ENCODE measurements at regions not wholly inside any gene's neighbourhood (a gene's known extent, or its start where the extent isn't known, plus 50 kb on each side); places are given as distances from the start of the nearest gene placed in this dataset.

DNA sequence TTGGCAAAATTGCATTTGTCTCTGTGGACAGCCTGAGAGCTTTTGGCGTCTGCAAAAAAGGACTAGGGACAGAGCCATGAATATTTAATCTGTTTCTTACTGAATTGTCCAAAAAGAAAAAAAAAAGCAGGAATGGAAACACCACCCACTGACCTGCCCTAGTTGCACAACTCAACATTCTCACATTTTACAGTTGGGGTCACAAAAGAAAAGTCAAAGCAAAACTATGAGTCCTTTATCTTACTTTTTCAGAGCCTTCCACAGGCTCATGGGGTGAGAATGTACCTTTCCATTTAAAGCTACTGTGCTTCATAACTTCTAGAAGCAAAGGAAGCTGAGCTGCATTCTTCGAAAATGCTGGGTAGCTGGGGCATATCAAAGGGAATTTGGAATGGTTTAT lies 225.7 kb downstream of the FAM76B start:
- no peak for ATAC-seq
- Histone ChIP-seq H3K9me3 (no peaks in the 10 kb centered on the region), H3K27ac (no peak overlapping the region), H3K27me3 (no peaks in the 10 kb centered on the region), H3K4me3 (no peak overlapping the region), H3K4me1 (no peaks in the 10 kb centered on the region), H3K36me3 (no peaks in the 10 kb centered on the region)
- intact Hi-C loops (cut with DNase I), result no loop called here
- no peak for TF ChIP-seq POLR2A (IDR thresholded peaks at IDR 0.05)
- TF ChIP-seq, protein P1, sequence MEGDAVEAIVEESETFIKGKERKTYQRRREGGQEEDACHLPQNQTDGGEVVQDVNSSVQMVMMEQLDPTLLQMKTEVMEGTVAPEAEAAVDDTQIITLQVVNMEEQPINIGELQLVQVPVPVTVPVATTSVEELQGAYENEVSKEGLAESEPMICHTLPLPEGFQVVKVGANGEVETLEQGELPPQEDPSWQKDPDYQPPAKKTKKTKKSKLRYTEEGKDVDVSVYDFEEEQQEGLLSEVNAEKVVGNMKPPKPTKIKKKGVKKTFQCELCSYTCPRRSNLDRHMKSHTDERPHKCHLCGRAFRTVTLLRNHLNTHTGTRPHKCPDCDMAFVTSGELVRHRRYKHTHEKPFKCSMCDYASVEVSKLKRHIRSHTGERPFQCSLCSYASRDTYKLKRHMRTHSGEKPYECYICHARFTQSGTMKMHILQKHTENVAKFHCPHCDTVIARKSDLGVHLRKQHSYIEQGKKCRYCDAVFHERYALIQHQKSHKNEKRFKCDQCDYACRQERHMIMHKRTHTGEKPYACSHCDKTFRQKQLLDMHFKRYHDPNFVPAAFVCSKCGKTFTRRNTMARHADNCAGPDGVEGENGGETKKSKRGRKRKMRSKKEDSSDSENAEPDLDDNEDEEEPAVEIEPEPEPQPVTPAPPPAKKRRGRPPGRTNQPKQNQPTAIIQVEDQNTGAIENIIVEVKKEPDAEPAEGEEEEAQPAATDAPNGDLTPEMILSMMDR (IDR thresholded peaks at IDR 0.05), result no peak
- DNase-seq, result no peak
- 33% methylated on average over 2 of the region's 2 CpGs for WGBS (ENCODE audit: insufficient coverage, low coverage, low lambda C conversion rate, missing lambda C conversion rate)

DNA sequence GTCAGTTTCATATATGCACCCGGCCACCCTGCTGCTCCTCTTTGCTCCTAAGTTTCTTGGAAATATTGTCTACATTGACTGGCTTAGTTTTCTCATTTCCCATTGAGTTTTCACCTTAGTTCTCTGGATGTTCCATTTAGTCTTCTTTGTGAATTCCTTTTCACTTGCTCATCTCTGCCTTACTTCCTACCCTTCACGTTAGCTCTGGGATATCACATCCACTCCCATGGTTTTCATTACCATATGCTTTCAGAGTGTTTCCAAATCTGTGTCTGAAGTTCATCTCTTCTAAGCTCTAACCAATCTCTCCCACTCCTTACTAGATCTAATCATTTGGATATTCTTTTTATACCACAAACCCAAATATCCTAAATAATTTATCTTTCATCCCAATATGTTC lies 226.4 kb downstream of the FAM76B start:
- intact Hi-C loops (cut with DNase I), result no loop called here
- Histone ChIP-seq H3K27me3 (no peaks in the 10 kb centered on the region), H3K4me3 (no peak overlapping the region), H3K4me1 (no peaks in the 10 kb centered on the region), H3K9me3 (no peaks in the 10 kb centered on the region), H3K27ac (no peak overlapping the region), H3K36me3 (no peaks in the 10 kb centered on the region)
- no peak for TF ChIP-seq POLR2A (IDR thresholded peaks at IDR 0.05)
- TF ChIP-seq, protein P1 (IDR thresholded peaks at IDR 0.05), result no peak
- DNase-seq, result no peak
- no peak for ATAC-seq
- WGBS (ENCODE audit: insufficient coverage, low coverage, low lambda C conversion rate, missing lambda C conversion rate), result 88% methylated on average over 2 of the region's 2 CpGs

DNA sequence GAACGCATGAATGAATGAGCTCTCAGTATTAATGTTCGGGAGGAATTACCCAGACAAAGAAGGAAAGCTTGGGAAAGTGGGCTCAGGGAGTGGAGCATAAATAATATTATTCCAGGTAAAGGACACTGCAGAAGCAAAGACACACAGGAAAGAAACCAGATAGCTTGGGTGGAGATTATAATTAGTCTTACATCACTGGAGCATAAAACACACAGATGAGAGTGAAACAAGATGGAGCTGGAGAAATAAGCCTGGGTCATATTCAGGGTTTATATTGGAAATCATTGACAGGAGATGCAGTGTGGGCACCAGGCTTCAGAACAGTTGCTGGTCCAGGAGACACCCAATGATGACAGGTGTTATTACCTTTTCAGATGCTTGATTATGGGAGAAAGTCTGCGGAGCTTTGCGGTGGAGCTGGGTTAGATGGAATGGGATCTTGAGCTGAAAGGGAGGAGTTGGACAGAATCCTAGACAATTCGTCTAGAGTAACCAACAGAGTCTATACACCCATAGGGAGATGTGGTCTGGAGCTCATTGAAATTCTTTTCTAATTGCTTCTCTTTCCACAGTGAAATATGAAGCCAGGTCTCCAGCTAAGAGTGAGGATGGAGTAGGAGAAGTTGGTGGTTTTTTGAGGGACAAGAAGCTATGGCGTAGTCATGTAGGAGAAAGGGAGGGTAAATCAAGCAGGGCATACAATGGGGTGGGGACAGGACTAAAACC lies 227.2 kb downstream of the FAM76B start:
- 86% methylated on average over 4 of the region's 6 CpGs for WGBS (ENCODE audit: insufficient coverage, low coverage, low lambda C conversion rate, missing lambda C conversion rate)
- Histone ChIP-seq H3K4me3 (no peak overlapping the region), H3K9me3 (no peaks in the 10 kb centered on the region), H3K27me3 (no peaks in the 10 kb centered on the region), H3K27ac (no peak overlapping the region), H3K4me1 (no peaks in the 10 kb centered on the region), H3K36me3 (no peaks in the 10 kb centered on the region)
- ATAC-seq (no peak), DNase-seq (no peak)
- TF ChIP-seq, protein P1 (IDR thresholded peaks at IDR 0.05), result no peak
- no peak for TF ChIP-seq POLR2A (IDR thresholded peaks at IDR 0.05)
- intact Hi-C loops (cut with DNase I), result no loop called here

DNA sequence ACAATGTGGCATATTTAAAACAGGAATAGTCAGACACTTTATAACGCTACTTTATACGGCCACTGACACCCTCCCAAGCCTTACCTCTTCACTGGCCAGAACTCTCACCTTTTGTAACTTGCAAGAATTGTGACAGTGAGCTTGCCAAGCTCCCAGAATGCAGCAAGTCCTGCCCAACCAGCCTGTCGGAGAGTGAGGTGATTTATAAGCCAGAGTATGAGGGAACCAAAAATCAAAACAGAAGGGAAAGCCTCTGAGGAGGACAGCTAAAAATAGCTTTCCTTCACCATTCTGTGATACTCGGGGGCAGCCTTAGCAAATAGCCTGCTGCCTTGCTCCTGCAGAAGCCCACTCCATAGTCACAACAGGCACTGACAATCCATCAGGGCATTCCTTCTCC lies 229.7 kb downstream of the FAM76B start:
- no peaks in the 10 kb centered on the region for H3K4me1 ChIP-seq
- H3K9me3 ChIP-seq, result no peaks in the 10 kb centered on the region
- no peak for DNase-seq
- H3K36me3 ChIP-seq, result no peaks in the 10 kb centered on the region
- TF ChIP-seq, protein P1 (IDR thresholded peaks at IDR 0.05), result no peak
- no peak for TF ChIP-seq POLR2A (IDR thresholded peaks at IDR 0.05)
- 63% methylated on average over 4 of the region's 4 CpGs for WGBS (ENCODE audit: insufficient coverage, low coverage, low lambda C conversion rate, missing lambda C conversion rate)
- no peaks in the 10 kb centered on the region for H3K27me3 ChIP-seq
- intact Hi-C loops (cut with DNase I), result no loop called here
- no peak for ATAC-seq
- no peak overlapping the region for H3K27ac ChIP-seq
- no peak overlapping the region for H3K4me3 ChIP-seq

All from right lobe of liver (tissue), 6 donors.